T-helper 2 cell treated with Interferon-gamma antibody and Interleukin-4, amounts not matched to agents 5 μg/mL and 100 μg/mL, for 36 hours (primary cell): ENCODE measurements at regions not wholly inside any gene's neighbourhood (a gene's known extent, or its start where the extent isn't known, plus 50 kb on each side); places are given as distances from the start of the nearest gene placed in this dataset.
"Not testable (repeated sequence)": the region's sequence is repeated elsewhere in the genome, so short reads cannot be mapped to it uniquely, and the experiment has no call there.

Experiments
- DNase-seq: peaks from one replicate; pipeline ENCODE4 v3.0.0; 2021; ENCODE audit warnings: low spot score
- H3K27ac Mint-ChIP-seq: one replicate; pipeline ENCODE4 v1.8.0; 2021; ENCODE audit warnings: mild to moderate bottlenecking, mixed read lengths
- H3K27me3 Mint-ChIP-seq: one replicate; pipeline ENCODE4 v1.8.0; 2021; ENCODE audit warnings: low read depth, mixed read lengths
- H3K36me3 Mint-ChIP-seq: one replicate; pipeline ENCODE4 v1.8.0; 2021; ENCODE audit warnings: low read depth, mixed read lengths
- H3K4me1 Mint-ChIP-seq: one replicate; pipeline ENCODE4 v1.8.0; 2021; ENCODE audit warnings: low read depth, mixed read lengths
- H3K4me3 Mint-ChIP-seq: one replicate; pipeline ENCODE4 v1.8.0; 2022; ENCODE audit warnings: mild to moderate bottlenecking, moderate library complexity, mixed read lengths
- H3K9me3 Mint-ChIP-seq: one replicate; pipeline ENCODE4 v1.8.0; 2021; ENCODE audit warnings: mixed read lengths

DNA sequence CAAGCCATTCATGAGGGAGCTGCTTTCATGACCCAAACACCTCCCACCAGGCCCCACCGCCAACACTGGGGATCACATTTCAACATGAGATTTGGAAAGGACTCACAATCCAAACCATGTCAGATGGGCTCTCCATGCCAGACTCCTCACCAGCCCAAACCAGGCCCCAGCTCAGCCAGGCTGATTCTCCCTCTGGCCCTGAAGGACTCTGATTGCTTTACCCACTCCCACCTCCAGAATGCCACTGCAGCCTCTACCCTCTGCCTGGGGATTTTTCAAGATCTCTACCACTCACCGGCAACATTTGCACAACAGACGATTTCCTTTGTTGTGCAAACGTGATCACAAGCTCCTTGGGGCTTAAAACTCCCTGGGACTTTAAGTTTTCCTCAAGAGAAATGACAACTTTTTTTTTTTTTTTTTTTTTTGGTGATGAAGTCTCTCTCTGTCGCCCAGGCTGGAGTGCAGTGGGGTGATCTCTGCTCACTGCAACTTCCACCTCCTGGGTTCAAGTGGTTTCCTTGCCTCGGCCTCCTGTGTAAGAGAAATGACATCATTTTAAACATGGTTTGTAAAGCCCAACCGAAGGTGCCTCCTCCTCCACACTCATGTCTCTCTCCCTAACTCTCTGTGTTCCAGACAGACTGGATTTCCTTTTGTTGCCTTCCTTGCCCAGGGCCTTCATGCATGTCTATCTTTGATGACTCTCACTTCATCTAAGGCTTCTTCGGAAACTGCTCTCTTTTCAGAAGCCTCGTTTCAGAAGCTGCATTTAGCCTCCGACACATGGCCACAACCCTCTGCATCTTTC is 147.0 kb downstream of the CDH26 start:
- Mint-ChIP-seq H3K27me3 (no peaks in the 10 kb centered on the region), H3K9me3 (no peaks in the 10 kb centered on the region), H3K36me3 (no peaks in the 10 kb centered on the region), H3K4me3 (no peak overlapping the region), H3K4me1 (peaks cover 12% of the 10 kb centered on the region), H3K27ac (no peak overlapping the region)
- DNase-seq: no peak

DNA sequence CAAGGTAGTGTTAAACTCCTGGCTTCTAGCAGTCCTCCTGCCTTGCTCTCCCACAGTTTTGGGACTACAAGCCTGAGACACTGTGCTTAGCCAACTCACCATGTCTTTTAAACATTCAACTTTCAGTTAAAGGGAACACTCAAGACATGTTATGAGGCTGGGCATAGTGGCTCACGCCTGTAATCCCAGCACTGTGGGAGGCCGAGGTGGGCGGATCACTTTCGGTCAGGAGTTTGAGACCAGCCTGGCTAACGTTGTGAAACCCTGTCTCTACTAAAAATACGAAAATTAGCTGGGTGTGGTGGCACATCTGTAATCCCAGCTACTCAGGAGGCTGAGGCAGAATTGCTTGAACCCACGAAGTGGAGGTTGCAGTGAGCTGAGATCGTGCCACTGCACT is 148.0 kb downstream of the CDH26 start:
- not testable (repeated sequence) for DNase-seq, H3K27me3 Mint-ChIP-seq, H3K4me3 Mint-ChIP-seq, H3K4me1 Mint-ChIP-seq, H3K9me3 Mint-ChIP-seq, H3K36me3 Mint-ChIP-seq, H3K27ac Mint-ChIP-seq

DNA sequence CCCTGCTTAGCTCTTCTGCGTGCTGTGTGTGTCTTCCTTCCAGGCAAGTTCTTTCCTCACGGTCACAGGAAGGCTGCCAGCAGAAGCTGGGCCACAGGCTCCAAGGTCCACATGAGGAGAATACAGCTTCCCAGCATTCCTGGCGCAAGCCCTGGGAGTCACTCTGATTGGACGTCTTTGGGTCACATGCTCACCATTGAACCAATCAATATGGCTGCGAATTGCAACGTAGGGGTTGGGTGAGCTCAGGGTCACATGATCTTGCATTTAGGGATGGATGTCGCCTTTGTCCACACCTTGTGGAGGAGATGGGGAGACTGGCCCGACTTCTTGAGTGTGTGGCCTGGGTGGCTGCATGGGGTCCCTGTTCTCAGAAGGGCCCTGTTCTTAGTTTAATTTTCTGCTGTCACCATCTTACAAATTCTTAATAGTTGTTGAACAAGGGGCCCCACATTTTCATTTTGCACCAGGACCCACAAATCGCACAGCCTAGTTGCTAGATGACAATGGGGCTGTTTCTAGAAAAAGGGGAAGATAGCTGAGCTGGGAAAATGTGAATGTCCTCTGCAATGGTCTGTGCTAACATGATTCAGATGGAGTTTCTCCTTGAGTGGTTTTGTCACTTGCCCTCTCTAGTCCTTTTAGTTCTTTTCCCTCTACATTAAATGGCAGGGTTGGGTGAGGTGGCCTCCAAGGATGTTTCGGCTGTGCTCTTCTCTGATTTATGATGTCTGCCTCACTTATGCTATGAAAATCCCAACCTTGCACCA is 149.6 kb downstream of the CDH26 start:
- Mint-ChIP-seq H3K36me3 (no peaks in the 10 kb centered on the region), H3K9me3 (no peaks in the 10 kb centered on the region), H3K4me3 (no peak overlapping the region), H3K27ac (no peak overlapping the region), H3K27me3 (no peaks in the 10 kb centered on the region), H3K4me1 (no peaks in the 10 kb centered on the region)
- DNase-seq: no peak

DNA sequence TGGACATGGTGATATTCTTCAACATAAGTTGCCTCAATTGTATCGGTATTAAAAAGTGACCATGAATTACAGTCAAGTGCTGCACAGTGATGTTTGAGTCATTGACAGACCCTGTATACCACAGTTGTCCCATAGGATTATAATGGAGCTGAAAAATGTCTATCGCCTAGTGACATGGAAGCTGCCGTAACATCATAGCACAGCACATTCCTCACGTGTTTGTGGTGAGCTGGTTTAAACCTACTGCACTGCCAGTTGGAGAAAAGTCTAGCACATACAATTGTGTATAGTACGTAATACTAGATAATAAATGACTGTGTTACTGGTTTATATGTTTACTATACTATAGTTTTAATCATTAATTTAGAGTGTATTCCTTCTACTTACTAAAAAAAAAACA is 150.2 kb downstream of the CDH26 start:
- no peak for DNase-seq
- Mint-ChIP-seq H3K4me3 (no peak overlapping the region), H3K27me3 (no peaks in the 10 kb centered on the region), H3K9me3 (no peaks in the 10 kb centered on the region), H3K27ac (no peak overlapping the region), H3K4me1 (no peaks in the 10 kb centered on the region), H3K36me3 (no peaks in the 10 kb centered on the region)

DNA sequence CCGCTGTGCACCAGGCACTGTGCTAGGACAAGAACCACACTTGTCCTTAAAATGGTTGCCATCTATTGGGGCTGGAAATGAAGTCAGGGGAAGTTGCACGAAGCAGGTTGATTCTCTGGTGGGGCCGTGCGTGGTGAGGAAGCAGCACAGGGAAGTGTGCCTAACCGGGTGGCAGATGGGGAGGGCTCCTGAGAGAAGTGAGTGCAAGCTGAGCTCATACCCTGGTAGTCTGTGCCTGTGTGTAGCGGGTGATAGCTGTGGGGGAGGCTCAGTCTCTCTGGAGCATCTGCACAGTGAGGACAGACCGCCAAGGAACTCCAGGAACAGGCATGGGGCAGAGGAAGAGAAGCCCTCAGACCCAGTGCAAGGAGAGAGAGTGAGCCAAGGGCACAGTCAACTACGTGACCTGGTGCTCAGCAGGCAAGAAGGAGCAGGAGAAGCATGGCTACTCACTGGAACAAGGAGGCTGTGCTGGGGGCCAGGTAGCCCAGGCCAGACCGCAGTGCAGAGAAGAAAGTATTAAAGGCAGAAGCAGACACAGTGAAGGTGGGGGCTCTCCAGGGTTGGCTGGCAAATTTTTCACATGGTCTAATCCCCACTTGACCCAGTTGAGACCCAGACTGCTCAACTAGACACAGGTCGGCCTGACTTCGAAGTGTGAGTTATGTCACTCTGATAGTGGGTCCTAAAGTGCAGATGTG is 155.0 kb downstream of the CDH26 start:
- Mint-ChIP-seq H3K4me3 (no peak overlapping the region), H3K27me3 (peaks cover 7% of the 10 kb centered on the region), H3K9me3 (no peaks in the 10 kb centered on the region), H3K27ac (no peak overlapping the region), H3K36me3 (no peaks in the 10 kb centered on the region), H3K4me1 (no peaks in the 10 kb centered on the region)
- no peak for DNase-seq

DNA sequence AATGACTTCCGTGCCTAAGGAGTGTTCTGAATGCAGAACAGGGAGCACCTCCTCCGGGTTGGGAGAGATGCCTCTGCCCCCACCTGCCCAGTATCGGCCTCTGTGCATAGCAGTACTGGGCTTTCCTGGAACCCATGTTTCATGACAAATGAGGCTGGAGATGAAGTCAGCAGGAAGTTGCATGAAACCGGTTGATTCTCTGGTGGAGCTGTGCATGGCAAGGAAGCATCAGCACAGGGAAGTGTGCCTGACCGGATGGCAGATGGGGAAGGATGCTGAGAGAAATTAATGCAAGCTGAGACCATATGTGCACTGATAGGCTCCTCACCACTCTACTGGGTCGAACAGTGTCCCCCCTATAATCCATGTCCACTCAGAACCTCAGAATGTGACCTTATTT is 155.5 kb downstream of the CDH26 start:
- Mint-ChIP-seq H3K4me3 (no peak overlapping the region), H3K27me3 (peaks cover 9% of the 10 kb centered on the region), H3K9me3 (no peaks in the 10 kb centered on the region), H3K27ac (no peak overlapping the region), H3K36me3 (no peaks in the 10 kb centered on the region), H3K4me1 (no peaks in the 10 kb centered on the region)
- DNase-seq: no peak

DNA sequence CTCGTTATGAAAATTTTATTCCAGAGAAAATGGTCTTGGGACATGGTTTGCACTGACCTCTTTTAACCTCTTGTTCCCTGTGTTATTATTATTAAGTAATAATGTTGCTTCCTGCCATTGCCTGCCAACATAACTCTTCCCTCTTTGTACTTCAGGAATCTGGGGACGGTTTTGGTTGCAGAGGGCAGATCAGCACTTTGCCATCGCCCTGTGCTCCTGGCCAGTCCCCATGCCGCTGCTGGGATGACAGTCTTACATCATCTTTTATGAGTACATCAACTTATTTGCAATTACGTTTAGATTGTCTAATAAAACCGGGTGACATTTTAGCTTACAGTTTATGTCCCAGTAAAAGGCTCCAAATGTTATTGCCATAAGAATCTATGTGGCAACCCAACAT is 157.2 kb downstream of the CDH26 start:
- Mint-ChIP-seq H3K4me3 (no peak overlapping the region), H3K27ac (no peak overlapping the region), H3K4me1 (no peaks in the 10 kb centered on the region), H3K27me3 (peaks cover 9% of the 10 kb centered on the region), H3K9me3 (no peaks in the 10 kb centered on the region), H3K36me3 (no peaks in the 10 kb centered on the region)
- no peak for DNase-seq

DNA sequence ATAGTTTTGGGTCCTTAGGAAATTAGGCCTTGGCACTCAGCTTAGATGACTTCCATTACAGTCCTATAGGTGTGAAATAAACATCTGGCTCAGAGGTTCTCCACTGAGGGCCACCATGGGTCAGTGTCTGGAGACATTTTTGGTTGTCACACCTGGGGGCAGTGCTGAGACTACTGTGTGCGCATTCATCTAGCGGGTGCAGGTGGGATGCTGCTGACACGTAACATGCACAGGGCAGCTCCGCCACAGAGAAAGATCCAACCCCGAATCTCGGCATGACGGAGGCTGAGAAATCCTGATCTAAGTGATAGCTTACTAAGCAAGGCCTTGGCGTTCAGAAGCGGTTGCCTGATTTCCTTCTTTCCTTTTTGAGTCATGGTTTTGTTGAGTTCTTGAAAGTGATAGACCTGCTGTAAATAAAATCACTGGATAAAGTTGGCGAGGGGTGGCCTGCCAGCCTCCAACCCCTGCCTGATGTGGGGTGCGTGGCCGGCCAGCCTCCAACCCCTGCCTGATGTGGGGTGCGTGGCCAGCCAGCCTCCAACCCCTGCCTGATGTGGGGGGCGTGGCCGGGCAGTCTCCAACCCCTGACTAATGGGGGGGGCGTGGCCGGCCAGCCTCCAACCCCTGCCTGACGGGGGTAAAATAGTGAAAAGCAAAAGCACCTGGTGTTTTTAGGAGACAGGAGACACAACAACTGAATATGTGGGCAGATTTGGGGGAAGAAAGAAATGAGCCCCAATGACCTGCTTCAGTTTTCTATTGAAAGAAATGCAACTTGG is 158.1 kb downstream of the CDH26 start:
- H3K27me3 Mint-ChIP-seq: peaks cover 9% of the 10 kb centered on the region
- no peaks in the 10 kb centered on the region for H3K9me3 Mint-ChIP-seq
- no peaks in the 10 kb centered on the region for H3K4me1 Mint-ChIP-seq
- H3K4me3 Mint-ChIP-seq: no peak overlapping the region
- no peak overlapping the region for H3K27ac Mint-ChIP-seq
- no peak for DNase-seq
- H3K36me3 Mint-ChIP-seq: no peaks in the 10 kb centered on the region

DNA sequence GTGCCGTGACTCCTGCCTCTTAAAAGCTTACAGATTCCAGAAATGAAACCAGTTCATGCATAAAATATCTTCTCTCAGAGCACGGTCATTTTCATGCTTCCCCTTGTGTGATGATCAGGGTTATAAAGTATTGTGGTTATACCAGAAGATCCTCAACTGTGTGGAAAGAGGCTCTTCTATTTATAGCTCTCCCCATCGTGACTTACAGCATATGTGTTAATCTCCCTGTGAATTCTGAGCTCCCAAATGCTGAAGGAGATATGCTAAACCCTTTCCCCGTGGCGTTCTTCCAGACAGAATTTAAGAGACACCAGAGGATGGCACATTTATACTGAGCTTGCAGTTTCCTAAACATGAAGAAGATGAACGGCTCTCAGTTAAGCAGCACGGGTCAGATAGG is 158.8 kb downstream of the CDH26 start:
- H3K27ac Mint-ChIP-seq: no peak overlapping the region
- no peak for DNase-seq

DNA sequence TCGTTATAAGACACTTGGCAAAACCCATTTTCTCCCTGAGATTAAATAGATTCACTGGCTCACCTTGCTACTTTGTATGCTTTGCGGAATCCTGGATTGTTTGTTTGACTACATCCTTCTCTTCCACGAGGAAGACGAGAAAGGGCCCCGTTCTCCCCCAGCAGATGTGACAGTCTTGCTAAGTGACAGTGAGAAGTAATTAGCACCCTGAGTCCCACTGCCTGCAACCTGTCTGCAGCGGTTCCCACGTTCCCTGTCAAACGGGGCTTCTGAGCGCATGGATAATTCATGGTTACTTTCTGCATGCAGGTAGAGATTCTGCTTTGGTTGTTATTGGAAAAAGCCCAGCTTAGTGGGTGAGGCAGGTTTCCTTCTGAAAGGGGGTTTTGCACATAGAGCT is 163.7 kb downstream of the CDH26 start:
- DNase-seq: no peak
- Mint-ChIP-seq H3K27ac (no peak overlapping the region), H3K4me1 (no peaks in the 10 kb centered on the region), H3K27me3 (peaks cover 9% of the 10 kb centered on the region), H3K9me3 (no peaks in the 10 kb centered on the region), H3K4me3 (no peak overlapping the region), H3K36me3 (no peaks in the 10 kb centered on the region)

More for the DNA sequence above, 158.8 kb downstream of the CDH26 start:
- Mint-ChIP-seq H3K27me3 (peaks cover 9% of the 10 kb centered on the region), H3K9me3 (no peaks in the 10 kb centered on the region), H3K4me3 (no peak overlapping the region), H3K4me1 (no peaks in the 10 kb centered on the region), H3K36me3 (no peaks in the 10 kb centered on the region)

DNA sequence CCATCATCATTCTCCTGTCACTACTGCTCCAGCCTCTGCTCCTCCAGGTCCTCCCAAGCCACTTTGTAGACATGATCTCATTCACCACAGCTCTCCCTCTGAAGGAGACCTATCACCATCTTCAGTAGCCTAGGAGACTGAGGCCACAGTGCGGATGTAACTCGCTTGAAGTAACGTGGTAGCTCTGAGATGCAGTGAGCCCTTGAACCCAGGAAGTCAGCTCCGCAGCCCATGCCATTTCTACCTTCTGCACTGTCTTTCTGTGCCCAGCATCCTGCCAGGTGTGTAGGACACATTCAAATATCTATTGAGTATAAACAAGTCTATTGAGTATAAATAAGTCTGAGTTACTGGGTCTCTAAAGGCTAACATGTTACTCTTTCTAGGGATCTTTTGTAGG is 164.4 kb downstream of the CDH26 start:
- H3K4me1 Mint-ChIP-seq: no peaks in the 10 kb centered on the region
- no peaks in the 10 kb centered on the region for H3K36me3 Mint-ChIP-seq
- H3K27ac Mint-ChIP-seq: no peak overlapping the region
- H3K27me3 Mint-ChIP-seq: peaks cover 6% of the 10 kb centered on the region
- H3K4me3 Mint-ChIP-seq: no peak overlapping the region
- H3K9me3 Mint-ChIP-seq: no peaks in the 10 kb centered on the region
- no peak for DNase-seq

DNA sequence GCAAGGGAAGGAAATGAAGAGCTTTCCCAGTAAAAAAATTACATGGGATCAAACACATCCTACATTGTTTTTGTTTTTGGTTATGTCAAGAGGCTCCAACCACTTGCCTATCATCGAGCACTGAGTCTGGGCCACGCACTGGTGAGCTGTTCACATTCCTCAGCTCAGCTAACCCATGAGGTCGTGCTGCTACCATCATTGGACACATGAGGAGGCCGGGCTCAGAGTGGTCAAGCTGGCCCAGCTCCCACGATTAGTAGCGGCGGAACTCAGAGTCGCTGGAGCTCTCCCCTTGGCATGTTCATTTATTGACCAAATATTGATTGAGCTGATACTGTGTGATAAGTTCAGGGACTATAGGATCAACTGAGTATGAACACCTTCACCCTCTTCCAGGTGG is 164.9 kb downstream of the CDH26 start:
- DNase-seq: no peak
- no peaks in the 10 kb centered on the region for H3K36me3 Mint-ChIP-seq
- no peak overlapping the region for H3K4me3 Mint-ChIP-seq
- peaks cover 3% of the 10 kb centered on the region for H3K27me3 Mint-ChIP-seq
- no peaks in the 10 kb centered on the region for H3K4me1 Mint-ChIP-seq
- no peaks in the 10 kb centered on the region for H3K9me3 Mint-ChIP-seq
- no peak overlapping the region for H3K27ac Mint-ChIP-seq

DNA sequence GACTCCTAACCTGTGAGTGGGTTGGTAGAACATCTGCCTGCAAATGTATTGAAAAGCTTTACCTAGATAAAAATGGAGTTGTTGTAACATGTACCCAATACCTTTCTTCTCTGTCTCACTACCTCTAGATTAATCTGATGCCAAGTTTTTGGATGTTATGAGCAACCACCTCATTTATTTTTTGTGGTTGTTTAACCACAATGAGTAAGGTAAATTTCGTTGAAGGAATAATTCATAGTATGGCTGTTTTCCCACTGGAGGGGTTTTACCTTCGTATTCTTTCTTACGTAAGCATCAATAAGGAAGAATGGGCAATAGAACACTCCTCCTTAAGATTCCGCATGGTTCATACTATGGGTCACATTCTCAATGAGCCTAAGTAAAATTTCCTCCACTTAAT is 165.4 kb downstream of the CDH26 start:
- Mint-ChIP-seq H3K4me3 (no peak overlapping the region), H3K4me1 (no peaks in the 10 kb centered on the region), H3K27me3 (peaks cover under 1% of the 10 kb centered on the region), H3K27ac (no peak overlapping the region), H3K36me3 (no peaks in the 10 kb centered on the region), H3K9me3 (no peaks in the 10 kb centered on the region)
- DNase-seq: no peak
